Psoas muscle (tissue), 7 donors: ENCODE measurements at regions not wholly inside any gene's neighbourhood (a gene's known extent, or its start where the extent isn't known, plus 50 kb on each side); places are given as distances from the start of the nearest gene placed in this dataset.

Source experiments
- ATAC-seq, 4 donors: fragments of 200-7000 bp; cut with Tn5 transposase; one replicate each; pipeline ENCODE4 v1.9.1; 2020; ENCODE audit warnings: moderate library complexity in 3 of 4, mild to moderate bottlenecking in 2 of 4
- DNase-seq, 2 donors: peaks; one replicate each; pipeline ENCODE4 v3.0.0-alpha.2; 2020
- H3K27ac ChIP-seq: fragments of 200-600 bp; one replicate; pipeline ENCODE4 v1.8.0; 2022
- H3K27me3 ChIP-seq, 3 donors: fragments of 200-600 bp in 1 of 3; one replicate each; pipeline versions ENCODE4 v1.6.1 to v1.8.0; 2013 to 2022; ENCODE audit warnings: low read length in 2 of 3, mild to moderate bottlenecking in 2 of 3, moderate library complexity in 1 of 3; ENCODE audit not compliant: insufficient read depth in 3 of 3
- H3K36me3 ChIP-seq, 2 donors: fragments of 200-600 bp in 1 of 2; one replicate each; pipeline versions ENCODE4 v1.6.1 to v1.8.0; 2013 to 2022; ENCODE audit warnings: low read depth in 1 of 2, mild to moderate bottlenecking in 1 of 2, moderate library complexity in 1 of 2; ENCODE audit not compliant: insufficient read depth in 1 of 2
- H3K4me1 ChIP-seq: fragments of 200-600 bp; one replicate; pipeline ENCODE4 v1.8.0; 2022
- H3K4me3 ChIP-seq: fragments of 200-600 bp; one replicate; pipeline ENCODE4 v1.8.0; 2022; ENCODE audit warnings: mild to moderate bottlenecking
- H3K9me3 ChIP-seq: fragments of 200-600 bp; one replicate; pipeline ENCODE4 v1.8.0; 2022
- WGBS, 3 donors: extraction: QIAGEN DNeasy Blood & Tissue Kit; methylation state at CpG; one replicate each; pipeline versions ENCODE4 v1.1.6 to v1.1.7; 2013; 5-methylcytosine and 5-hydroxymethylcytosine counted together
- intact Hi-C, 2 donors: fragments of 100-400 bp; cut with DNase I; formaldehyde crosslinking; loops; one replicate each; pipeline versions ENCODE4 v1.11.0 to v1.14.2; 2022
- TF ChIP-seq, protein P1 (sequence below): fragments of 200-600 bp; IDR thresholded peaks from one replicate; pipeline ENCODE4 v1.8.0; 2022; ENCODE audit warnings: antibody characterized with exemption
- donor health status: healthy with polysubstance abuse.
- donor health status: DM: no; HTN: no; CAD: no; lungs with moderate emphysema.
- donor health status: Bipolar disorder and iron deficiency.
- donor health status: healthy.
- donor health status: DM: yes; HTN: yes; CAD: no.
- donor health status: DM: no; HTN: no; CAD: no.
- donor health status: DM: yes; HTN: yes; CAD: no.

DNA sequence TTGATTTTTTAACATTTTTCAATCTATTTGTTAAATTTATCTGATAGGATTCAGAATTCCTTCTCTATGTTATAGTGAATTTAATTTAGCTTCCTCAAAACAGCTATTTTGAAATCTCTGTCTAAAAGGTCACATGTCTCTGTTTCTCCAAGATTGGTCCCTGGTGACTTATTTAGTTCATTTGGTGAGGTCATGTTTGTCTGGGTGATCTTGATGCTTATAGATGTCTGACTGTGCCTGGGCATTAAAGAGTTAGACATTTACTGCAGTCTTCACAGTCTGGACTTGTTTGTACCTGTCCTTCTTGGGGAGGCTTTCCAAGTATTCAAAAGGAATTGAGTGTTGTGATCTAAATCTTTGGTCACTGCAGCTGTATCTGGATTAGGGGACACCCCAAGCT, 169.5 kb upstream of the C2CD4B start:
- Histone ChIP-seq H3K9me3 (no peaks in the 10 kb centered on the region), H3K36me3 (no peaks in the 10 kb centered on the region), H3K4me1 (no peaks in the 10 kb centered on the region), H3K4me3 (no peak overlapping the region), H3K27ac (no peak overlapping the region), H3K27me3 (no peaks in the 10 kb centered on the region)
- TF ChIP-seq, protein P1, sequence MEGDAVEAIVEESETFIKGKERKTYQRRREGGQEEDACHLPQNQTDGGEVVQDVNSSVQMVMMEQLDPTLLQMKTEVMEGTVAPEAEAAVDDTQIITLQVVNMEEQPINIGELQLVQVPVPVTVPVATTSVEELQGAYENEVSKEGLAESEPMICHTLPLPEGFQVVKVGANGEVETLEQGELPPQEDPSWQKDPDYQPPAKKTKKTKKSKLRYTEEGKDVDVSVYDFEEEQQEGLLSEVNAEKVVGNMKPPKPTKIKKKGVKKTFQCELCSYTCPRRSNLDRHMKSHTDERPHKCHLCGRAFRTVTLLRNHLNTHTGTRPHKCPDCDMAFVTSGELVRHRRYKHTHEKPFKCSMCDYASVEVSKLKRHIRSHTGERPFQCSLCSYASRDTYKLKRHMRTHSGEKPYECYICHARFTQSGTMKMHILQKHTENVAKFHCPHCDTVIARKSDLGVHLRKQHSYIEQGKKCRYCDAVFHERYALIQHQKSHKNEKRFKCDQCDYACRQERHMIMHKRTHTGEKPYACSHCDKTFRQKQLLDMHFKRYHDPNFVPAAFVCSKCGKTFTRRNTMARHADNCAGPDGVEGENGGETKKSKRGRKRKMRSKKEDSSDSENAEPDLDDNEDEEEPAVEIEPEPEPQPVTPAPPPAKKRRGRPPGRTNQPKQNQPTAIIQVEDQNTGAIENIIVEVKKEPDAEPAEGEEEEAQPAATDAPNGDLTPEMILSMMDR = no peak
- intact Hi-C loops = no loop called here
- no peak for DNase-seq
- ATAC-seq = no peak

DNA sequence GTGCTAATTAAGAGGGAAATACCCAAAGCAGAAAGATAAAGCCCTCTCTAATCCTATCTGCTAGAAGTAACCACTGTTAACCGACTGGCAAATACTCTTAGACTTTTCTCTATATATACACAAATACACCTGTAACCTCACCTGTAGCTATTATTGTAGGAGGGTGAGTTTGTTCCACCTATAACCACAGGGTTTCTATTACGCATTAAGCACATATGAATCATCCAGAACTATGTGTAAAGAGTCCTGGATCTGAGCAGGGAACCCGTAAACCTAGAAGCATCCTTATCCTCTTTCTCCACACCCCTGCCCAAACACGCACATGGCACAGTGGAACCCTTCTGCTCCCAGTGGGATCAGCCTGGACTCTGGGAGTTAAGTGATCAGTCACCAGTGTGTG, 172.8 kb upstream of the C2CD4B start:
- 87 to 97% (median 96%) methylated on average over 4 of the region's 4 CpGs for WGBS, 3 donors
- DNase-seq (no peak), ATAC-seq (peak in 1 of 4 donors; percentile 21)
- no peaks in the 10 kb centered on the region for H3K9me3 ChIP-seq
- H3K27me3 ChIP-seq = no peaks in the 10 kb centered on the region
- intact Hi-C loops = no loop called here
- no peaks in the 10 kb centered on the region for H3K4me1 ChIP-seq
- H3K27ac ChIP-seq = no peak overlapping the region
- no peak overlapping the region for H3K4me3 ChIP-seq
- no peaks in the 10 kb centered on the region for H3K36me3 ChIP-seq
- TF ChIP-seq, protein P1 = no peak

DNA sequence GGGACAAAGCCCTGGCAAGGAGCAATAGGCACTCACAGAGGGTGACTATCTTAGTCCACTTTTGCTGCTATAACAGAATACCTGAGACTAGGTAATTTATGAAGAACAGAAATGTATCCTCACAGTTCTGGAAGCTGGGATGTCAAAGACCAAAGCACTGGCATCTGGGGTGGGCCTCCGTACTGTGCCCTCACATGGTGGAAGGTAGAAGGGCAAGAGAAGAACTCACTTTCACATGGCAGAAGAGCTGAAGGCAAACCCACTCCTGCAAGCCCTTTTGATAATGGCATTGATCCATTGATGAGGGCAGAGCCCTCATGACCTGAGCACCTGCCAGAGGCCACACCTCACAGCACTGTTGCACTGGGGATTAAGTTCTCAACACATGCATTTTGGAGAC, 173.4 kb upstream of the C2CD4B start:
- Histone ChIP-seq H3K4me1 (no peaks in the 10 kb centered on the region), H3K9me3 (no peaks in the 10 kb centered on the region), H3K4me3 (no peak overlapping the region), H3K27me3 (no peaks in the 10 kb centered on the region), H3K27ac (no peak overlapping the region), H3K36me3 (no peaks in the 10 kb centered on the region)
- DNase-seq (no peak), ATAC-seq (no peak)
- intact Hi-C loops = no loop called here
- TF ChIP-seq, protein P1 = no peak
- WGBS, 3 donors = 76 to 84% (median 76%) methylated on average over 1 of the region's 1 CpG

DNA sequence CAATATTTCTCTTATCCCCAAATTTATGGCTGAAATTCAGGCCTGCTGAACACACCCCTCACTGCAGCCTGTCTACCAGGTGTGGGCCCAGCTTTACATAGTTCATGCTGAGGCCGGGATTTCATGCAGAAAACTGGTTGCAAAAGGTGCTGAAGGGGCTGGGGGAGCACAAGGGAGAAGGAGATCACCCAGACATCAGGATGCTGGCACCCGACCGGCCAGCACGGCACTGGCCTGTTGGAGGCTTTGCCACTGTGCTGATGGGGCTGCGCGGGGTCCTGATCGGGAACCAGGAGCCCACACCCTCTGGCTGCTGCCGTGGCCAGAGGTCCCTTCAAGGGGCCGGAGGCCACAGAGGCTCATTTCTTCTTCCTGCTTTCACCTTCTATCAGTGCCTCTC, 177.9 kb upstream of the C2CD4B start:
- ATAC-seq (no peak), DNase-seq (no peak)
- Histone ChIP-seq H3K27me3 (no peaks in the 10 kb centered on the region), H3K4me1 (no peaks in the 10 kb centered on the region), H3K9me3 (peaks cover 6% of the 10 kb centered on the region), H3K27ac (no peak overlapping the region), H3K36me3 (no peaks in the 10 kb centered on the region), H3K4me3 (no peak overlapping the region)
- TF ChIP-seq, protein P1 = no peak
- intact Hi-C loops = no loop called here
- WGBS, 3 donors = 92 to 95% (median 93%) methylated on average over 8 to 9 of the region's 9 CpGs

DNA sequence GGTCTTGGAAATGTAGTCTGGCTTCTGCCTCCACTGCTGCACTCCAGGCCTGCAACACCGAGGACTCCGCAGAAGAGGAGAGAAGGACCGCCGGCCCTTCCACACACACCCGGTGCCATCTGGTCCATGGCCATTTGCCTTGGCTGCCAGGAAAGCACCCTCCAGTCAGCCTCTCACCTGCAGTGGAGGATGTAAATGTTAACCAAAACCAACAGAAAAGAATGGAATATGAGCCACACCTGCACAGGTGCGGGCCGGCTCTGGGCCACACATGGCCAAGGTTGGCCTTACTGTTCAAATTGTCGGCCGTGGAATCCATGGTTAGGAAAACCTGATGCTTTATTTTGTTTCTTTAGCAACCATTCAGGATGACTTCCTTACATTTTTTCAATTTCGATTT, 178.3 kb upstream of the C2CD4B start:
- no peaks in the 10 kb centered on the region for H3K36me3 ChIP-seq
- H3K4me1 ChIP-seq = no peaks in the 10 kb centered on the region
- ATAC-seq (no peak), DNase-seq (no peak)
- TF ChIP-seq, protein P1 = no peak
- H3K27ac ChIP-seq = no peak overlapping the region
- H3K4me3 ChIP-seq = no peak overlapping the region
- 85 to 89% (median 87%) methylated on average over 10 of the region's 10 CpGs for WGBS, 3 donors
- H3K9me3 ChIP-seq = peaks cover 6% of the 10 kb centered on the region
- intact Hi-C loops = no loop called here
- no peaks in the 10 kb centered on the region for H3K27me3 ChIP-seq
